Activated naive CD4-positive, alpha-beta T cell treated with anti-CD3 and anti-CD28 coated beads for 36 hours (primary cell): ENCODE measurements at regions not wholly inside any gene's neighbourhood (a gene's known extent, or its start where the extent isn't known, plus 50 kb on each side); places are given as distances from the start of the nearest gene placed in this dataset.

ENCODE experiments used
- CTCF ChIA-PET: fragments of 350-600 bp; sonication (Branson Sonifier 250); formaldehyde crosslinking; loops from one replicate; lab custom pipeline; 2021; ENCODE audit warnings: antibody characterized with exemption; lab: Charles Lee
- DNase-seq: peaks from one replicate; pipeline ENCODE4 v3.0.0-alpha.2; 2020
- H3K27ac Mint-ChIP-seq: one replicate; pipeline ENCODE4 v1.8.0; 2021; ENCODE audit warnings: mild to moderate bottlenecking, mixed read lengths
- H3K27me3 Mint-ChIP-seq: one replicate; pipeline ENCODE4 v1.8.0; 2021; ENCODE audit warnings: low read depth, mixed read lengths
- H3K36me3 Mint-ChIP-seq: one replicate; pipeline ENCODE4 v1.8.0; 2021; ENCODE audit warnings: low read depth, mixed read lengths
- H3K4me1 Mint-ChIP-seq: one replicate; pipeline ENCODE4 v1.8.0; 2021; ENCODE audit warnings: low read depth, mixed read lengths
- H3K4me3 Mint-ChIP-seq: one replicate; pipeline ENCODE4 v1.8.0; 2021; ENCODE audit warnings: mild to moderate bottlenecking, moderate library complexity, mixed read lengths
- H3K9me3 Mint-ChIP-seq: one replicate; pipeline ENCODE4 v1.8.0; 2021; ENCODE audit warnings: mixed read lengths
- intact Hi-C: fragments of 100-400 bp; cut with micrococcal nuclease; formaldehyde crosslinking; loops from one replicate; pipeline ENCODE4 v1.15.1; 2023

GRCh38 chr10:106498675-106499074, 665.8 kb downstream of the SORCS1 start:
- intact Hi-C loops = no loop called here

GRCh38 chr10:106495931-106496330, 668.6 kb downstream of the SORCS1 start:
- H3K27me3 Mint-ChIP-seq = no peaks in the 10 kb centered on the region
- no peaks in the 10 kb centered on the region for H3K4me1 Mint-ChIP-seq
- intact Hi-C loops = no loop called here
- DNase-seq = no peak
- no peak overlapping the region for H3K27ac Mint-ChIP-seq
- CTCF ChIA-PET = no interaction called here
- H3K36me3 Mint-ChIP-seq = no peaks in the 10 kb centered on the region
- H3K4me3 Mint-ChIP-seq = no peak overlapping the region
- H3K9me3 Mint-ChIP-seq = peaks cover 5% of the 10 kb centered on the region

More at GRCh38 chr10:106498675-106499074, 665.8 kb downstream of the SORCS1 start:
- Mint-ChIP-seq H3K36me3 (no peaks in the 10 kb centered on the region), H3K27ac (no peak overlapping the region), H3K4me1 (no peaks in the 10 kb centered on the region), H3K27me3 (no peaks in the 10 kb centered on the region), H3K9me3 (peaks cover 8% of the 10 kb centered on the region), H3K4me3 (no peak overlapping the region)
- CTCF ChIA-PET = no interaction called here
- DNase-seq = no peak

GRCh38 chr10:106493751-106494150, 670.8 kb downstream of the SORCS1 start:
- intact Hi-C loops = no loop called here
- no peak for DNase-seq
- no peak overlapping the region for H3K27ac Mint-ChIP-seq

GRCh38 chr10:106493226-106493625, 671.3 kb downstream of the SORCS1 start:
- intact Hi-C loops = no loop called here
- Mint-ChIP-seq H3K27ac (no peak overlapping the region), H3K36me3 (no peaks in the 10 kb centered on the region), H3K4me3 (no peak overlapping the region), H3K4me1 (no peaks in the 10 kb centered on the region), H3K9me3 (peaks cover 4% of the 10 kb centered on the region), H3K27me3 (no peaks in the 10 kb centered on the region)
- no peak for DNase-seq
- CTCF ChIA-PET = no interaction called here

More at GRCh38 chr10:106493751-106494150, 670.8 kb downstream of the SORCS1 start:
- CTCF ChIA-PET = no interaction called here
- Mint-ChIP-seq H3K9me3 (peaks cover 4% of the 10 kb centered on the region), H3K27me3 (no peaks in the 10 kb centered on the region), H3K4me3 (no peak overlapping the region), H3K36me3 (no peaks in the 10 kb centered on the region), H3K4me1 (no peaks in the 10 kb centered on the region)

- Mint-ChIP-seq H3K4me3 (no peak overlapping the region), H3K9me3 (peaks cover 2% of the 10 kb centered on the region), H3K27me3 (no peaks in the 10 kb centered on the region), H3K36me3 (no peaks in the 10 kb centered on the region), H3K27ac (no peak overlapping the region), H3K4me1 (no peaks in the 10 kb centered on the region)
- intact Hi-C loops = no loop called here
- DNase-seq = no peak
- CTCF ChIA-PET = no interaction called here
These were observed 676.8 kb downstream of the SORCS1 start for GRCh38 chr10:106487726-106488125.

GRCh38 chr10:106481598-106482275, 682.8 kb downstream of the SORCS1 start:
- H3K9me3 Mint-ChIP-seq = peaks cover 4% of the 10 kb centered on the region
- H3K27me3 Mint-ChIP-seq = no peaks in the 10 kb centered on the region
- intact Hi-C loops = no loop called here
- no peaks in the 10 kb centered on the region for H3K4me1 Mint-ChIP-seq
- no peak for DNase-seq
- H3K36me3 Mint-ChIP-seq = no peaks in the 10 kb centered on the region
- H3K27ac Mint-ChIP-seq = no peak overlapping the region
- CTCF ChIA-PET = no interaction called here
- no peak overlapping the region for H3K4me3 Mint-ChIP-seq

GRCh38 chr10:106479636-106480035, 684.9 kb downstream of the SORCS1 start:
- CTCF ChIA-PET = no interaction called here
- intact Hi-C loops = no loop called here
- no peak overlapping the region for H3K27ac Mint-ChIP-seq

GRCh38 chr10:106474876-106475275, 689.6 kb downstream of the SORCS1 start:
- Mint-ChIP-seq H3K27me3 (no peaks in the 10 kb centered on the region), H3K4me3 (no peak overlapping the region), H3K9me3 (peaks cover 14% of the 10 kb centered on the region), H3K27ac (no peak overlapping the region), H3K36me3 (no peaks in the 10 kb centered on the region), H3K4me1 (no peaks in the 10 kb centered on the region)
- no peak for DNase-seq
- CTCF ChIA-PET = no interaction called here
- intact Hi-C loops = no loop called here

More at GRCh38 chr10:106479636-106480035, 684.9 kb downstream of the SORCS1 start:
- Mint-ChIP-seq H3K36me3 (no peaks in the 10 kb centered on the region), H3K27me3 (no peaks in the 10 kb centered on the region), H3K4me3 (no peak overlapping the region), H3K9me3 (peaks cover 2% of the 10 kb centered on the region), H3K4me1 (no peaks in the 10 kb centered on the region)
- DNase-seq = no peak

GRCh38 chr10:106473129-106473685, 691.3 kb downstream of the SORCS1 start:
- intact Hi-C loops = no loop called here
- Mint-ChIP-seq H3K27me3 (no peaks in the 10 kb centered on the region), H3K36me3 (no peaks in the 10 kb centered on the region), H3K4me3 (no peak overlapping the region), H3K4me1 (no peaks in the 10 kb centered on the region), H3K9me3 (peaks cover 17% of the 10 kb centered on the region), H3K27ac (no peak overlapping the region)
- no peak for DNase-seq
- CTCF ChIA-PET = no interaction called here

GRCh38 chr10:106467506-106467905, 697.0 kb downstream of the SORCS1 start:
- Mint-ChIP-seq H3K4me1 (no peaks in the 10 kb centered on the region), H3K27ac (no peak overlapping the region), H3K9me3 (peaks cover 20% of the 10 kb centered on the region), H3K4me3 (no peak overlapping the region), H3K27me3 (no peaks in the 10 kb centered on the region), H3K36me3 (no peaks in the 10 kb centered on the region)
- CTCF ChIA-PET = interaction anchor here (1.0 kb wide), 1 partner anchor 85 kb away, joined by 3 read pairs; no protein-coding TSS in a partner anchor
- DNase-seq = no peak
- intact Hi-C loops = no loop called here

- no peak overlapping the region for H3K4me3 Mint-ChIP-seq
- CTCF ChIA-PET = no interaction called here
- H3K9me3 Mint-ChIP-seq = peaks cover 10% of the 10 kb centered on the region
- no peaks in the 10 kb centered on the region for H3K27me3 Mint-ChIP-seq
- no peaks in the 10 kb centered on the region for H3K36me3 Mint-ChIP-seq
- H3K27ac Mint-ChIP-seq = no peak overlapping the region
- H3K4me1 Mint-ChIP-seq = no peaks in the 10 kb centered on the region
- DNase-seq = no peak
- intact Hi-C loops = no loop called here
These were observed 707.0 kb downstream of the SORCS1 start for GRCh38 chr10:106457522-106457921.

GRCh38 chr10:106454233-106454632, 710.3 kb downstream of the SORCS1 start:
- no peak overlapping the region for H3K27ac Mint-ChIP-seq
- no peak for DNase-seq
- intact Hi-C loops = no loop called here
- H3K36me3 Mint-ChIP-seq = no peaks in the 10 kb centered on the region
- H3K27me3 Mint-ChIP-seq = no peaks in the 10 kb centered on the region
- H3K4me3 Mint-ChIP-seq = no peak overlapping the region
- peaks cover 9% of the 10 kb centered on the region for H3K9me3 Mint-ChIP-seq
- CTCF ChIA-PET = no interaction called here
- H3K4me1 Mint-ChIP-seq = no peaks in the 10 kb centered on the region

- no peak overlapping the region for H3K27ac Mint-ChIP-seq
These were observed 713.5 kb downstream of the SORCS1 start for GRCh38 chr10:106450966-106451365.

More at GRCh38 chr10:106450966-106451365, 713.5 kb downstream of the SORCS1 start:
- H3K4me1 Mint-ChIP-seq = no peaks in the 10 kb centered on the region
- H3K4me3 Mint-ChIP-seq = no peak overlapping the region
- DNase-seq = no peak
- intact Hi-C loops = no loop called here
- CTCF ChIA-PET = interaction anchor here (1.0 kb wide), 1 partner anchor 10 kb away, joined by 3 read pairs; no protein-coding TSS in a partner anchor
- H3K27me3 Mint-ChIP-seq = no peaks in the 10 kb centered on the region
- no peaks in the 10 kb centered on the region for H3K36me3 Mint-ChIP-seq
- peaks cover 12% of the 10 kb centered on the region for H3K9me3 Mint-ChIP-seq
